ENCODE measurements at regions not wholly inside any gene's neighbourhood (a gene's known extent, or its start where the extent isn't known, plus 50 kb on each side); places are given as distances from the start of the nearest gene placed in this dataset.
A peak's percentile ranks its signal among the peaks of the same experiment; 100 is the strongest.
"Not testable (repeated sequence)": the region's sequence is repeated elsewhere in the genome, so short reads cannot be mapped to it uniquely, and the experiment has no call there.

- no peak for DNase-seq (ENCODE audit: low read depth)
Observed at GRCh38 chr5:142542078-142542477, 143.8 kb downstream of the FGF1 start.

- peak; percentile 82 for DNase-seq (ENCODE audit: low read depth)
Observed at GRCh38 chr5:142540922-142541422, 144.9 kb downstream of the FGF1 start.

GRCh38 chr5:142539154-142539740, 146.6 kb downstream of the FGF1 start:
- no peak for DNase-seq (ENCODE audit: low read depth)

- DNase-seq (ENCODE audit: low read depth) = no peak
Observed at GRCh38 chr5:142537938-142538337, 148.0 kb downstream of the FGF1 start.

- DNase-seq (ENCODE audit: low read depth) = no peak
Observed at GRCh38 chr5:142532781-142533176, 153.1 kb downstream of the FGF1 start.

GRCh38 chr5:142531977-142532780, 153.7 kb downstream of the FGF1 start:
- DNase-seq (ENCODE audit: low read depth) = no peak

GRCh38 chr5:142530904-142531303, 155.0 kb downstream of the FGF1 start:
- no peak for DNase-seq (ENCODE audit: low read depth)

- no peak for DNase-seq (ENCODE audit: low read depth)
Observed at GRCh38 chr5:142529626-142530278, 156.1 kb downstream of the FGF1 start.

GRCh38 chr5:142527664-142528295, 158.1 kb downstream of the FGF1 start:
- no peak for DNase-seq (ENCODE audit: low read depth)

GRCh38 chr5:142527234-142527633, 158.7 kb downstream of the FGF1 start:
- DNase-seq (ENCODE audit: low read depth) = peak; percentile 31

- no peak for DNase-seq (ENCODE audit: low read depth)
Observed at GRCh38 chr5:142522983-142523382, 162.9 kb downstream of the FGF1 start.

- DNase-seq (ENCODE audit: low read depth) = no peak
Observed at GRCh38 chr5:142521706-142522105, 164.2 kb downstream of the FGF1 start.

GRCh38 chr5:142520885-142521284, 165.0 kb downstream of the FGF1 start:
- no peak for DNase-seq (ENCODE audit: low read depth)

- not testable (repeated sequence) for DNase-seq (ENCODE audit: low read depth)
Observed at GRCh38 chr5:142519913-142520312, 166.0 kb downstream of the FGF1 start.

- DNase-seq (ENCODE audit: low read depth) = no peak
Observed at GRCh38 chr5:142517840-142518239, 168.1 kb downstream of the FGF1 start.

- DNase-seq (ENCODE audit: low read depth) = no peak
Observed at GRCh38 chr5:142516732-142517131, 169.2 kb downstream of the FGF1 start.

- DNase-seq (ENCODE audit: low read depth) = no peak
Observed at GRCh38 chr5:142515036-142515435, 170.9 kb downstream of the FGF1 start.

- no peak for DNase-seq (ENCODE audit: low read depth)
Observed at GRCh38 chr5:142514196-142514595, 171.7 kb downstream of the FGF1 start.

- no peak for DNase-seq (ENCODE audit: low read depth)
Observed at GRCh38 chr5:142512043-142513042, 173.5 kb downstream of the FGF1 start.

- no peak for DNase-seq (ENCODE audit: low read depth)
Observed at GRCh38 chr5:142511358-142511757, 174.5 kb downstream of the FGF1 start.
